ENCODE measurements at regions not wholly inside any gene's neighbourhood (a gene's known extent, or its start where the extent isn't known, plus 50 kb on each side); places are given as distances from the start of the nearest gene placed in this dataset.

DNA sequence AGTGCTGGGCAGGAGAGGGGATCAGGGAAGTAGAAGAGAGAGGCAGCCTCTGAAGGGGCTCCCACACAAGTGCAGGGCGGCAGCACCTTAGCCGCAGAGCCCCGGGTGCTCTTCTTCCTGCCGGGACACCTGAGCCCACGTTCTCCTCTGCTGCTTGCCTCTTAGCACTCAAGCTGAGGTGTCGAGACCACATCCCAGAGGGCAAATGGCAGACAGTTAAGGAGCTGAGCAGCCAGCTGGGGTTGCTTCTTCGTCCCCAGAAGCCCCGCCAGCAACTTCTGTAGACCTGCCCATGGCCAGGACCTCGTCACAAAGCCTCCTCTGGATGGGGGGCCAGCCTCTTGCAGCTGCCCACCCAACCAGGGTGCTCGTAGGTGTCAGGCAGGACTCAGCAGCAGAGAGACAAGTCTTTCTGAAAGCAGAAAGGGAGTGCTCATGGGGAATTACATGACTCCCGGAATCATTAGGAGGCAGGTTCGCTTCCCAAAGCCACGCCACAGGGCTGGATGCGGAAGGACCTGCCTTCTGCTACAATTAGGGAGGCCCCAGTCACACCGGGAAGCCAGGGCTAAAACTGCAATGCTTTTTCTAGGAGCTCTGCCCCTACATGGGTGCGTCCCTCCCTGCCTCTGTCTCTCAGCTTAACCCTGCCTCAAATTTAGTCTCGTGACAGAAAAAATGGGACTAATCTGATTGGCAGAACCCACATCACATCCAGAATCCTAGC lies 141.4 kb upstream of the RAB4A start:
- H3K36me3 ChIP-seq, result no peaks in the 10 kb centered on the region
- no peaks in the 10 kb centered on the region for H3K27me3 ChIP-seq
- ATAC-seq (no peak), DNase-seq (no peak)
- no peak overlapping the region for H3K27ac ChIP-seq
- TF ChIP-seq, protein P1, sequence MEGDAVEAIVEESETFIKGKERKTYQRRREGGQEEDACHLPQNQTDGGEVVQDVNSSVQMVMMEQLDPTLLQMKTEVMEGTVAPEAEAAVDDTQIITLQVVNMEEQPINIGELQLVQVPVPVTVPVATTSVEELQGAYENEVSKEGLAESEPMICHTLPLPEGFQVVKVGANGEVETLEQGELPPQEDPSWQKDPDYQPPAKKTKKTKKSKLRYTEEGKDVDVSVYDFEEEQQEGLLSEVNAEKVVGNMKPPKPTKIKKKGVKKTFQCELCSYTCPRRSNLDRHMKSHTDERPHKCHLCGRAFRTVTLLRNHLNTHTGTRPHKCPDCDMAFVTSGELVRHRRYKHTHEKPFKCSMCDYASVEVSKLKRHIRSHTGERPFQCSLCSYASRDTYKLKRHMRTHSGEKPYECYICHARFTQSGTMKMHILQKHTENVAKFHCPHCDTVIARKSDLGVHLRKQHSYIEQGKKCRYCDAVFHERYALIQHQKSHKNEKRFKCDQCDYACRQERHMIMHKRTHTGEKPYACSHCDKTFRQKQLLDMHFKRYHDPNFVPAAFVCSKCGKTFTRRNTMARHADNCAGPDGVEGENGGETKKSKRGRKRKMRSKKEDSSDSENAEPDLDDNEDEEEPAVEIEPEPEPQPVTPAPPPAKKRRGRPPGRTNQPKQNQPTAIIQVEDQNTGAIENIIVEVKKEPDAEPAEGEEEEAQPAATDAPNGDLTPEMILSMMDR (IDR thresholded peaks at IDR 0.05), result no peak
- peaks cover 8% of the 10 kb centered on the region for H3K4me1 ChIP-seq
- H3K4me3 ChIP-seq, result no peak overlapping the region
- no peaks in the 10 kb centered on the region for H3K9me3 ChIP-seq
- intact Hi-C loops (cut with DNase I), result no loop called here

DNA sequence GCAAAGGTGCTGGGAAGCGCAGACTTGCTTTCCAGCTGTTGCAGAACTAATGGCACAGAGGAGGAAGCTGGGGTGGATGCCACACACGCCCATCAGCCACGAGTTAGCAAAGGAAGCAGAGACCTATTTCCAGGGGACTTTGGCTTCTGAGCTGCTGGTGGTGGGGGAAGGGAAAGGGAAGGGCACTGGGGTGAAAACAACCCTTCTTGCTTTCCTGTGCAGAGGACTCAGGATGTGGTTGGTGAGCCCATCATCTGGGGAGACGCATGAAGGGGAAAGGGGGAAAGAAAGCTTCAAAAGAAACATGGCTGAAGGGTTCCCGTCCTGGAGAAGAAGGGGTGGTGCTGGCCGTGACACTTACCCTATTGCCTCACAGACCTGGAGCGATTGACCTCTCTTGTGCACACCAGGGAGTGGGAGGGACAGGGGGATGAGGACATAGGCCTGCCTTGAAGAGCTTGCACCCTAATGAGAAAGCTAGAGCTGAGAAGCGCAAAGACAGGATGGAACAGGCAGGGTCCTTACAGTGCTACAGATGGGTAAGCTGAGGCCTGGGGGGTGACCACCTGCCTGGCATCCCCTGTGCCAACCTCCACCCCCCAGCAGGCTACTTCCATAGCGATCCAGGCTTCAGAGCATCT lies 140.8 kb upstream of the RAB4A start:
- no peaks in the 10 kb centered on the region for H3K36me3 ChIP-seq
- TF ChIP-seq, protein P1 (IDR thresholded peaks at IDR 0.05), result no peak
- no peaks in the 10 kb centered on the region for H3K27me3 ChIP-seq
- peaks cover 8% of the 10 kb centered on the region for H3K4me1 ChIP-seq
- ATAC-seq (peak; percentile 83), DNase-seq (no peak)
- no peaks in the 10 kb centered on the region for H3K9me3 ChIP-seq
- no peak overlapping the region for H3K4me3 ChIP-seq
- H3K27ac ChIP-seq, result no peak overlapping the region
- intact Hi-C loops (cut with DNase I), result no loop called here

DNA sequence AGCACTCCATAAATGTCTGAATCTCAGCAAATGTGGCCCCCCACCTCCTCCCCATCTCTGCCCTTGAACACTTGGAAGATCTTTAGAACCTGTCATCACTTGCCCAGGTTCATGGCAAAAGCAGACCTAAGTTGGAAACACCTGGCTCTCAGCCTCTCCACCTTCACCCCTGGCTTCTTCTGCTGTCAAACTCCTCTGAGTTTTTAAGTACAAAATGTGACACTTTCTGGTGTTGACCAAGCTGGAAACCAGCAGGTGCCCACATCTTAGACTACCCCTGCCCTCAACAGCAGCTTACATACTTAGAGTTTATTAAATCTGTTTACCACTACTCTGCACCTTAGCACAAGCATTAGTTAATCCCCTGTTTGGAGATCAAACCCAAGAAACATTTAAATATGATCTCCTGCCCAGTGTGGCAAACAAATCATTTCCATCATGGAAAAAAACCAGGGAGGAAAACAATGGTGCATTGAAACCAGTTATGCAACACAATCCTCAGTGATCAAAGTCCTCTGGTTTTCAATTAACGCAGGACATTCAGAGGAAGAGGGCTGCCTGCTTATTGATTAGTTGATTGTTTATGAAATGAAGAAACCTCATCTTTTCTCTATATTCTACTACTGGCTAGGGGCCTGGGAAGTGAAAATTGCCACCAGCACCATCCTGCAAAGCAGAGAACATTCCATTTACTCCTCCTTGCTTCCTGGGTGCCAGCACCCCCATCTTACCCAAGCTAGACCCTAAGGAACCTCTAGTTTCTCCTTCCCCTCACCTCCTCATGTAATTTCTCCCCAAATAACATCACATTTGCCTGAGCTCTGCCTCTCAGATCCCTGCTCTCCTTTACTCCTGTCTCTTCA lies 139.4 kb upstream of the RAB4A start:
- intact Hi-C loops (cut with DNase I), result no loop called here
- Histone ChIP-seq H3K27me3 (no peaks in the 10 kb centered on the region), H3K36me3 (no peaks in the 10 kb centered on the region), H3K4me3 (no peak overlapping the region), H3K4me1 (peaks cover 8% of the 10 kb centered on the region), H3K27ac (no peak overlapping the region), H3K9me3 (no peaks in the 10 kb centered on the region)
- DNase-seq (no peak), ATAC-seq (no peak)
- TF ChIP-seq, protein P1 (IDR thresholded peaks at IDR 0.05), result no peak

DNA sequence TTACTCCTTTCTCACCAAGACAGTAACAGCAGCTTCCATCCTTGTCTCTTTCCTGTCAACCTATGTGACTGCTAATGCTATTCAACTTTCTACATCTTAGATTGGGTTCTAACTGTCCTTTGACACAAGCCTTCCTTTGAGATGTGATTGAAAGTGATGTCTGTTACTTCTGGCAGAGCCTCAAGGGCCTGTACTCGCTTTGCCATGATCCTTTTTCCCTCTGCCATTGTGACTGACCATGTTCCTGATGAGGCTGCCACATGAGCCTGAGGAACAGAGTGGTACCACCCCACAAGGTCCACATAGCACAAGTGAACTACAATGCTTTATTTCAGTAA lies 138.8 kb upstream of the RAB4A start:
- Histone ChIP-seq H3K4me3 (no peak overlapping the region), H3K9me3 (no peaks in the 10 kb centered on the region), H3K36me3 (no peaks in the 10 kb centered on the region), H3K4me1 (peaks cover 8% of the 10 kb centered on the region), H3K27ac (no peak overlapping the region), H3K27me3 (no peaks in the 10 kb centered on the region)
- no peak for ATAC-seq
- DNase-seq, result no peak
- intact Hi-C loops (cut with DNase I), result no loop called here
- TF ChIP-seq, protein P1 (IDR thresholded peaks at IDR 0.05), result no peak

DNA sequence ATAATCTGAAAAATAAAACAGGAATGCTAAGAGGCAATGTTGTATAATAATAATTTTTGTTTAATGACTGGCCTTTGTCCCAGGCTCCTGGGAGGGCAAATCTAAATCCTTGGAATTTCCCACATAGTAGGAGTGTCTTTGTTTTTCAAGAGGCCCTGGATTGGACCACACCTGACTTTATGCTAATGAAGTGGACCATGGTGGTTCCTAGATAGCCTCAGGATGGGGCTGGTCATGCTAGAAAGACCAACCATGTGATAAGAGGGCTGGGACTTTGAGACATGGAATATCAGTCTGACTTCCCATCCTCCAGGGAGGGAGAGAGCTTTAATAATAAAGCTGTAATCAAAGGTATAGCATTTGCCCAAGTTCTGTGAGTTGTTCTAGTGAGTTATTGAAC lies 138.2 kb upstream of the RAB4A start:
- H3K4me3 ChIP-seq, result no peak overlapping the region
- H3K36me3 ChIP-seq, result no peaks in the 10 kb centered on the region
- no peaks in the 10 kb centered on the region for H3K27me3 ChIP-seq
- DNase-seq, result no peak
- H3K9me3 ChIP-seq, result no peaks in the 10 kb centered on the region
- intact Hi-C loops (cut with DNase I), result no loop called here
- H3K27ac ChIP-seq, result no peak overlapping the region
- peaks cover 8% of the 10 kb centered on the region for H3K4me1 ChIP-seq
- TF ChIP-seq, protein P1 (IDR thresholded peaks at IDR 0.05), result no peak
- ATAC-seq, result no peak

Data from upper lobe of right lung (tissue), 1 donor.